HG03442 (cell line): ENCODE measurements at regions not wholly inside any gene's neighbourhood (a gene's known extent, or its start where the extent isn't known, plus 50 kb on each side); places are given as distances from the start of the nearest gene placed in this dataset.

Experiments
- ATAC-seq: cut with Tn5 transposase; IDR thresholded peaks from one replicate; pipeline ENCODE4 v1.9.1; 2021; ENCODE audit warnings: mild to moderate bottlenecking, moderate library complexity; ENCODE audit not compliant: unreplicated experiment

GRCh38 chr6:14818422-14818884 is 427.4 kb upstream of the JARID2 start:
- ATAC-seq = no peak

- no peak for ATAC-seq
Measured at GRCh38 chr6:14819001-14819400, 426.9 kb upstream of the JARID2 start.

- ATAC-seq = no peak
Measured at GRCh38 chr6:14819840-14820420, 425.9 kb upstream of the JARID2 start.

GRCh38 chr6:14822012-14822553 is 423.8 kb upstream of the JARID2 start:
- ATAC-seq = no peak

- ATAC-seq = no peak
Measured at GRCh38 chr6:14822679-14823078, 423.2 kb upstream of the JARID2 start.

GRCh38 chr6:14824060-14824459 is 421.8 kb upstream of the JARID2 start:
- ATAC-seq = no peak

- ATAC-seq = no peak
Measured at GRCh38 chr6:14824484-14825275, 421.2 kb upstream of the JARID2 start.

- ATAC-seq = no peak
Measured at GRCh38 chr6:14826456-14826855, 419.4 kb upstream of the JARID2 start.

- ATAC-seq = no peak
Measured at GRCh38 chr6:14827354-14827753, 418.5 kb upstream of the JARID2 start.

- no peak for ATAC-seq
Measured at GRCh38 chr6:14828201-14828611, 417.7 kb upstream of the JARID2 start.

- no peak for ATAC-seq
Measured at GRCh38 chr6:14831070-14831469, 414.8 kb upstream of the JARID2 start.

GRCh38 chr6:14831937-14832336 is 413.9 kb upstream of the JARID2 start:
- ATAC-seq = no peak

GRCh38 chr6:14832427-14832826 is 413.4 kb upstream of the JARID2 start:
- no peak for ATAC-seq

GRCh38 chr6:14834851-14835530 is 410.9 kb upstream of the JARID2 start:
- no peak for ATAC-seq

GRCh38 chr6:14837435-14837834 is 408.4 kb upstream of the JARID2 start:
- ATAC-seq = no peak

- no peak for ATAC-seq
Measured at GRCh38 chr6:14838133-14838583, 407.7 kb upstream of the JARID2 start.

- ATAC-seq = no peak
Measured at GRCh38 chr6:14841901-14842421, 403.9 kb upstream of the JARID2 start.

- no peak for ATAC-seq
Measured at GRCh38 chr6:14844411-14844810, 401.5 kb upstream of the JARID2 start.

- ATAC-seq = no peak
Measured at GRCh38 chr6:14848019-14848418, 397.9 kb upstream of the JARID2 start.

- ATAC-seq = no peak
Measured at GRCh38 chr6:14849185-14849584, 396.7 kb upstream of the JARID2 start.

- ATAC-seq = no peak
Measured at GRCh38 chr6:14851281-14851680, 394.6 kb upstream of the JARID2 start.
